GM21423 (cell line): ENCODE measurements at regions not wholly inside any gene's neighbourhood (a gene's known extent, or its start where the extent isn't known, plus 50 kb on each side); places are given as distances from the start of the nearest gene placed in this dataset.
"Not testable (repeated sequence)": the region's sequence is repeated elsewhere in the genome, so short reads cannot be mapped to it uniquely, and the experiment has no call there.

Experiments
- ATAC-seq: cut with Tn5 transposase; IDR thresholded peaks from one replicate; pipeline ENCODE4 v1.9.1; 2021; ENCODE audit warnings: mild to moderate bottlenecking, moderate library complexity; ENCODE audit not compliant: unreplicated experiment

DNA sequence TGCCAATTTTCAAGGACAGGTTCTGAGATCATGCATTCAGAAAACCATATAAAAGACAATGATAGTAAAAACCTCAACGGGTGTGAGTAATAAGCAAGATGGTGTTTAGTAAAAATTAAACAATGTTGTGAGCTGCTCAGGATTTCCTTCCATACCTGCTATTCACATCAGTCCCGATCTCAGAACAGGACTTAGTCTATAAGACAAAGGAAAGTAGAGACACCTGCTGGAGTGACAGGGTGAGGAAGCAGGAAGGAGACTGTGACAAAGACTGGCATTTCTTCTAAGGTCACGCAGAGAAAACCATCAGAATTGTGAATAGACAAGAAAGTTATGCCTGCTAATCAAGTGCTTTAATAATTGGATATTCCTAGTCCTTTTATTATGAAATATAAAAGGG lies 648.0 kb downstream of the DACH1 start:
- ATAC-seq = no peak

DNA sequence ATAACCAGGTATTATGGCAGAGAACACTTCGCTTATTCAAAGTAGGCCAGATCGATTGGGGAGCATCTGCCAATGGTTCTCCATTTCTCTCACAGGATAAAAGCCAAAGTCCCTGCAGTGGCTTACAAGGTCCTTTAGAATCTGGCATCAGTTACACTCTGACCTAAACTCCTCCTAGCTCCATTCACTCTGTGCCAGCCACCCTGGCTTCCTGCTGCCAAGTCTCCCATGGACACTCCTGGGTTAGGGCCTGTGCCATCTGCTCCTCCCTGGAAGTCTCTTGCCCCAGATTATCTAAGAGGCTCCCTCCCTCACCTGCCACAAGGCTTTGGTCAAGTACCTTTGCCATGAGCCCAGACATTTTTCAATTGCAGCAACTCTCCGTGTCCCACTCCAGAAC lies 649.2 kb downstream of the DACH1 start:
- no peak for ATAC-seq

DNA sequence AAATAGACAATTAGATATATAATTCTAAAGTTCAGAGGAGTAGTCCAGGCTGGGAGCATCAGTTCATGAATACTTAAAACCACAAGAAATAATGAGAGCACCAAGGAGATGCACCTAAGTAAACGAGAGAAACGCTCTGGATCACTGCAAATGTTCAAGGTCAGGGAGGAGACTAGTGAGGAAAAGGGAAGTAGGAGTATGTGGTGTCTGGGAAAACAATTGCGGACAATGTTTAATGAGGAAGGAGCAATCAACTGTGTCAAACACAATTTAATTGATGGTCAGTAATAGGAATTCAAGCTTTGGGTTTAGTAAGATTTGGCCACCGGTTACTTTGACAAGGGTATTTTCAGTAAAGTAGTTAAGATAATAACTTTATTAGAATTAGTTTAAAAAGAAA lies 652.2 kb downstream of the DACH1 start:
- ATAC-seq = no peak

DNA sequence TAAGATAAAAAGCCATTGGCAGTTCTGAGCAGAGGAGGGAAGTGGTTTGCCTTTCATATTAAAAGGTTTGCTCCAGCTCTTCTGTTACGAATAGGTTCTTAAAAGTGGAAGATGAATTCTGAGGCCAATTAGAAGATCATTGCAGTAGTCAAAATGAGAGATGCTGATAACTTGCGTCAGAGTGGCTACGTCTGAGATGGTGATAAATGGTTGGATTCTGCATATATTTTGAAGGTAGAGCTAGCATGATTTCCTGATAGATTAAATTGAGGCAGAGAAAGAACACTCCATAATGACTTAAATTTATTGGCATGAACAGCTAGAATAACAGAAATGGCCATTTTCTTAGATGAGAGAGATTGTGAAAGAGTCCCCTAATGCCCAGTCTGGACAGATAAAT lies 652.6 kb downstream of the DACH1 start:
- ATAC-seq = no peak

DNA sequence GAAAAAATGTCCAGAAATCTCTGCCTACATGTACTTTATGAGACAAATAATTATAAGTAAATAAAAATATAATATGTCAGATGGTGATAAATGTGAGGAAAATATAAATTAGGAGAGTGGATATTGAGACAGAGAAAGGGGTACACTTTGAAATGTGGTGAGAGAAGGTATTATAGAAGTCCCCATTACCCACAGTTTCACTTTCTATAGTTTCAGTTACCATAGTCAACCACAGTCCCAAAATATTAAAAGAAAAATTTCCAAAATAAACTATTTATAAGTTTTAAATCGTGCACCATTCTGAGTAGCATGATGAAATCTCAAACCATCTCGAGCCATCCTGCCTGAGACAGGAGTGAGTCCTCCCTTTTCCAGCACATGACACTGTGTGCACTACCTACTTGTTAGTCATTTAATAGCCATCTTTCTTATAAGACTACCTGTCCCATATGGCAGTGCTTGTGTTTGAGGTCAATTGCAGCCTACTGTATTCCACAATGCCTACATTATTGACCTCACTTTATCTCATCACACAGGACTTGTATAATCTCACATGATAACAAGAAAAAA lies 653.7 kb downstream of the DACH1 start:
- peak; percentile 48 for ATAC-seq

DNA sequence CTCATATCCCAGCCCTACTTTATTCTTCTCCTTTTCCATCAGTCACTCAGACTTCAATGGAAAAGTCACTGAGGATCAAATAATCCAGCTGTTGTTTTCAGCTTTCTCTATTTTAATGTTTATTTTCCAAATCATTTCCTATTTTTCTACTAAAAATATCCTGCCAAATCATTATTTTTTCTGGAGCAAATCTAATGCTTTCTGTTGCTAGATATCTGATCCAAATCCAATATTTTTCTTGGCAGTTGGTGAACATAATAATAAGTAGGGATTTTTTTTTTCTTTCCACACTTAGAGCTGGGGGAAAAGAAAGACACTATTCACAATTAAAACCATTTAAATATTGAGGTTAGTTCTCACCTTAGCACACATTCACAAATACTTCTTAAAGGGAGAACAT lies 656.1 kb downstream of the DACH1 start:
- ATAC-seq = no peak

DNA sequence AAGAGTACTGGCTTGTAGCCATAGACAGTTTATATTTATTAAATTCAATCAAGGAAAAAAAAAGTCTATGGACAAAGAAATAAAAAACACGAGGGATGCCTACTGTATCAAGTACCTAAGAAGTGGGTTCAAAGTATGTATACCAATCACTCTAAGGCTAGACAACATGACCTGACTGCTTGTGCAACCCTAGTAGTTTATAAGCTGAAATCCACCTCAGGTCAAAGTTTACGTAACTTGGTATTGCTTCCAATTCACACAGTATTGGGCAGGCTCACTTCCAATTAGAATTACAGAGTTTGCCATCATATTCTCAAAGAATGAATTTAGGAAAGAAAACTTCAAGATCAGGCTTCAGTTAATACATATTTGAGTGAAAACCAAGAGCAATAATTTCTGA lies 657.8 kb downstream of the DACH1 start:
- ATAC-seq = no peak

DNA sequence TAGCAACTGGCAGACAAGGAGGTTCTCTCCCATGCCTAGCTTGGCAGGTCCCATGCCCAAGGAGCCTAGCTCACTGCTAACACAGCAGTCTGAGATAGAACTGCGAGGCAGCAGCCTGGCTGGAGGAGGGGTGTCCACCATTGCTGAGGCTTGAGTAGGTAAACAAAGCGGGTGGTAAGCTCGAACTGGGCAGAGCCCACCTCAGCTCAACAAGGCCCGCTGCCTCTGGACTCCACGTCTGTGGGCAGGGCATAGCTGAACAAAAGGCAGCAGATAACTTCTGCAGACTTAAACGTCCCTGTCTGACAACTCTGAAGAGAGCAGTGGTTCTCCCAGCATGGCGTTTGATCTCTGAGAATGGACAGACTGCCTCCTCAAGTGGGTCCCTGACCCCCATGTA lies 682.4 kb downstream of the DACH1 start:
- not testable (repeated sequence) for ATAC-seq

DNA sequence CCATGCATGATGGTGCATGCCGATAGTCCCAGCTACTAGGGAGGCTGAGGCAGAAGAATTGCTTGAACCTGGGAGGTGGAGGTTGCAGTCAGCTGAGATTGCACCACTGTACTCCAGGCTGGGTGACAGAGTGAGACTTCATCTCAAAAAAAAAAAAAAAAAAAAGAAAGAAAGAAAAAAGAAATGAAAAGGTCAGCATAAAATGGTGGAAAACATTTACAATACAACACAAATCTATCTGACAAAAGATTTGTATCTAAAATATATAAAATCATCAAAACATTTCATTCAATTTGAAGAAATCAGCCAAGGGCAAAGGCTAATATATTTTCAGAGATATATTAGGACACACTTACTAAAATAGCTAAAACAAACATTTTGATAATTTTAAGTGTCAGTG lies 683.7 kb downstream of the DACH1 start:
- ATAC-seq = not testable (repeated sequence)

DNA sequence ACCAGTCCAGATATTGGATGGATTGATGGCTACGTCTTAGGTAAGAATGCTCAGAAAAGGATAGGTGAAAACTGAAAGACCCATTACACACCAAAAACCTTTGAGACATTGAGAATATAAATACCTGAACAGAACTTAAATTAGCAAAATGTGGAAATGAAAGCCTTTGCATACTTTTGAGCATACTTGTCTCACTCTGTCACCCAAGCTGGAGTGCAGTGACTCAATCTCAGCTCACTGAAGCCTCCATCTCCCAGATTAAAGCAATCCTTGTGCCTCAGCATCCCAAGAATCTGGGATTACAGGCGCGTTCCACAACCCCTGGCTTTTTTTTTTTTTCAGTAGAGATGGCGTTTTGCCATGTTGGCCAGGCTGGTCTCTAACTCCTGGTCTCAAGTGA lies 695.3 kb downstream of the DACH1 start:
- ATAC-seq = no peak

DNA sequence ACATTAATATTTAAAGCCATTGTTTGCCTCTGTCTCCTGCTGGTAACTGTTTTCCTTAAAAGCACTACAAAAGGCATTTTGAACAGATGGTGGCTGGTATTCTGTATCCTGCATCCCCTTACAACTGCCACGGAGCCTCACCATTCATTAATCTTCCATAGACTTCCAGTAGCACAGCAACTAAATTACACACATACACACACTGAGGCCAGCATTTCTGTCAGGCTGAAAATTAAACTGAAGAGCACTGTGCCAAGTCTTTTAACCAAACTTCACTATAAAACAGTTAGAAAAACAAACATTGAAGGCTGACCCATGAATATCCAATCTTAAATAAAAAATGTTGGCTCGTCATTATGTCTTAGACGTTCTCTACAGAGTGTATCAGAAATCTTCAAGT lies 697.8 kb downstream of the DACH1 start:
- ATAC-seq = no peak

DNA sequence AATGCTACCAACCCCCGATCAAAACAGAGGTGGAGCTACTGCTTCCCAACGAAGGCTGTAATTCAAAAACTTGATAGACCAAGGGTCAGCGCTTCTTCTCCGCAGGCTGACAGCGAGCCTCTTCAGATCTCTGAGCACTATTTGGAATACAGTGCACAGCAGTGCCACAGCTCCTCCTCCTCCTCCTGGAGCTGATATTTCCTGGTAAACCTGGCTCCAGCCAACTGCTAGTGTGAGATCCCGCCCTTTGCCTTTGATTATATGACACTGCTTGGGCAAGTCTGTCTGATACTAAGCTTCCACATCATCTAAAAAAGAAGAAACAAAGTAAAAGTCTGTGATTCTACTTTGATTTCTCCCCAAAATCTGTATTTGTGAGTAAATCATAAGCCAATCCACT lies 710.5 kb downstream of the DACH1 start:
- no peak for ATAC-seq

DNA sequence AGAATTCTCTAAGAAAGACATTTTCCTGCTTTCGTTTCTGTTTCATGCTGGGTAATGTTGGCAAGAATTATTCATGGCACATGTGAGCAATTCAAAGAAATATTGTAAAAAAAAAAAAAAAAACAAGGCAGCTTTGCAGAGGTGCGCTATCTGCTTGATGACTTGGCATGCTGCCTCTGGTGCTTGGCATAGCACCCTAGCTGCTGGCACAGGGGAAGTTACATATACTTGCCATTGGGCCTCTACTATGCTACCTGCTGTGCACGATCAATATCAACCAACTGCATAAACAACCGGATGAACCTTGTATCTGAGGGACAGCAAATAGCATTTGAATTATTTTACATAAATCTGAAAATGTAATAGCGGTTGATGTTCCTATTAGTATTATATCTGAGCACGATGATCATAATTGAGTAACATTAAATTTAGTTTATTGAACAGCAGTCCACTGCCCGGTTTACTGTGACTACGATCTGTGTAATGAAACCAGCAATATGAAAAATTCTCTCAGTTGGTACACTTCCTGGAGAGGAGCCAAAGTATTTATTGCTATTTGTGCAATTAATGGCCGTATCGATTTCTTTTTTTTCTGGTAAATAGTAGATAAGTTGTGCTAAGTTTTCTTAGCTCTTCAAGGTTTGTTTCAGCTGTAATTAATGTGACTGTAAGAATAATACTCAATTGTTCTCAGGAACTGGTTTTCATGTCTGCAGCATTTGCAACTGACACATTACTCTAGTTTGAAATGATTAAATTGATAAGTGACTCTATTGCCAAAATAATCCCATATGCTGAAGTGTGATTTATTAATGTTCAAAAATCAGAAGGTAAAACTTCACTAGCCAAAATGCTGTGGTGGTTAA lies 717.3 kb downstream of the DACH1 start:
- ATAC-seq = no peak

DNA sequence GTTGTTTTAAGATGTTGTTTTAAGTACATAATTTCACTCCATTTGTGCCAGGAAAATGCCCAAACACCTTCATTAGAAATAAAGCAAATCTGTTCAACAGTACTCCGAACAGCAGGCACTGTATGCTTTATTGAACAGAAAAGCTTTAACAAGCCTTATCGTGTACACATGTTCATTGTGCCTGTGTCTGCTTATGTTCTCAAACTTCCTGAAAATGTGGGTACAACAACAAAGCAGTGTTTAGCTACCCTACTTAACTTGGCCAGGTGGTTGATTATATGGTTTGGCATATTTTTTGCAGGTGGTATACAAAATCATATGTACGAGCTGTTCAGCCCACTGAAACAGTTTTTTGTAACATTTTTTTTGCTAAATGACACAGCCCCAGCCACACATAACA lies 718.0 kb downstream of the DACH1 start:
- ATAC-seq = no peak

DNA sequence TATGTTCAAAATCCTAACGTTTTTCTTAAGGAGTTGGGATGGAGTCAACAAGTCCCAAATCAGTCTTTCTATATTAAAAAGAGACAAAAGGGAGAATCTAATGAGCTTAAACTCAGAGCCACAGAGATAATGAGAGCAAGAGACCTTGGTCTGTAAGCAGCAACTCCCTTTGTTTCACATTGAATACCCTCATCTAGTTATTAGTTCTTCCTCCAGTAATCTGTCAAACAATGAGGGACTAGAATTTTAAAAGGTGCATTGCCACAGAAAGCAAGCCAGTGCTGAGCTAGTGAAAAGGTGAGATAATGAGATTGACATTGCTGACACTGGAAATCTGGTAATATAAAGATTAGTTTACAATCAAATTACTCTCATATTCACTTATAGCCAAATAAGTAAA lies 718.6 kb downstream of the DACH1 start:
- no peak for ATAC-seq

DNA sequence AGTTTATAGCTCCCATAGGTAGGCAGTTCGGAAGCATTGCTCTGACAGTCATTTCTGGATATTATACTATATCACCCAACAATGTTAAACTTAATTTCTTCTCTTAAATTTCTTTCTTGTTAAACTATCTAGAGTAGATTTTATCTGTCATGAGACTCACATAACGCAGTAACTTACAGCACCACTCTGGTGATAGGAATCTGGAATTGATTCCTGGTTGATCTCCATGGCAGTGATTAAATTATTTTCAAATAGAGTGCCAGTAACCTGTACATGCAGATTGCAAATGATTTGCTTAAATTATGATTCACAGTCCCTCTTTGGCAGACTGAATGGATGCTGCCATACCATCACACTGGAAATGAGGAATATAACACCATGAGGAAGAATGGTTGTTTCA lies 722.1 kb downstream of the DACH1 start:
- ATAC-seq = no peak

DNA sequence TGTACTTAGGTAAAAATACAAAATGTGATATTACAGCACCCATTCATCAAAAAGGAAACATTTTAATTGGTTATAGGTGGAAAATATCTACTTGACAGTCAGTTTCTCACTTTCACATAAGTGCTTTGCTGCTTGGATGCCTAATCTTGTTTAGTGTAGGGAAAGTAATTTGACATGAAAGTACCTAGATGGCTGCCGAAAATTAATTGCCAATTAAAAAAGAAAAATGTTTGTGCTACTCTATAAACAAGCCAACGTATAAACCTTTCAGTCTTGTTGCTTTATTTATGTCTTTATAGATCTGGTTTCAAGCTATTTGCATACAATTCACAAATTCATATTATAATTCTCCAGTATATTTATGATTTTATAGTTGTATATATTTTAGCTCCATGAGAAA lies 729.9 kb downstream of the DACH1 start:
- ATAC-seq = no peak

DNA sequence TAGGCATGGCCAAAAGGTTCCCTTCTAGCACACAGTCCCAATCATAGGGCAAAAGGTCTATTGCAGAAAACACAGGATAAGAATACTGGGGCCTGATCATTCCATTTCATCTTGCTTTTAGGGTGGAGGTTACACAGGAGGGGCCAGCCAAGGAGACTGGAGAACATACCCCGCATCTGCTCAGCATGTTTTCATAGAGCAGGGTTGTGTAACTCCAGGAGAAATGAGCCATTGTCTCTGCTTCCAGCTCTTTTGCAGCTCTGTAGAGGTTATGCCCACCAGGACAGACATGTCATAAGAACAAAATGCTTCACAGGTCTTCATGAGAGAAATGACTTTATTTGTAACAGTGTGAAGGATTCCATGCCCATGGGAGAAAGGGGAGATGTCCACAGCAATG lies 742.8 kb downstream of the DACH1 start:
- no peak for ATAC-seq

DNA sequence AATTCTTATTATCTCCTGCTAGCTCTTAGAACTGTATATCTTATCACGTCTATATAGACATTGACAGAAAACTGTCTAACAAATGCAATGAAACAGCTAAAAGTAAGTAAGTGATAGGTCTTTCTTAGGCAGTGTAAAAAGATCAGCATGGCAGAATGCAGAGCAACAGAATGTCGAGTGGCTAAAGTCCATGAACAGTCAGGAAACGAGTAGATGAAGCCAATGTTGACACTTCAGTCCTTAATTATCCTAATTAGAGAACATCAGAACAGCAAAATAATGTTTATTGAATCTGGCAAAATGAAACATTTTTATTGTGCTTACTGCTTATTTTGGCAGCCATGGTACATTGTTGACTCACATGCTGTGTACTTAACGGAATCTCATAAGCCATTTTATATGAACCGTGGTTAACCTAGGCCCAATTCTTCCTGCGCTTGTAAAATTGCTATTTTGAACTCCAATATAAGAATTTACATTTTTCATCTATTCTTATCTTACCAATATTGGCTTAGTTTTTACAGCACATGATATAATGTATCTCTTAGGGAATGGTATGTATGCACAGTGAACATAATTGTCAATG lies 748.1 kb downstream of the DACH1 start:
- ATAC-seq = no peak

DNA sequence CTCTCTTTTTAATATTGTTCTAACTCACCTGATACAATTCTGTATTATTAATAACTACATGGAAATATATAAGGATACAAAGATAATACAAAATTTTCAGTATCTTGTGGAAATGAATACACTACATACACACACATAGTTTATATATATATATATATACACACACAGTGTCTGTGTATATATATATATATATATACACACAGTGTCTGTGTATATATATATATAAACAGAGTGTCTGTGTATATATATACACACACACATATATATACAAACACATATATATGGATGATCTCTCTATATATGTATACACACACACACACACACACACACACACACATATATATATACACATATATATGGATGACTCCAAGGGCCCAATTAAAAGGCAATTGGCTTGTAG lies 749.1 kb downstream of the DACH1 start:
- ATAC-seq = no peak

DNA sequence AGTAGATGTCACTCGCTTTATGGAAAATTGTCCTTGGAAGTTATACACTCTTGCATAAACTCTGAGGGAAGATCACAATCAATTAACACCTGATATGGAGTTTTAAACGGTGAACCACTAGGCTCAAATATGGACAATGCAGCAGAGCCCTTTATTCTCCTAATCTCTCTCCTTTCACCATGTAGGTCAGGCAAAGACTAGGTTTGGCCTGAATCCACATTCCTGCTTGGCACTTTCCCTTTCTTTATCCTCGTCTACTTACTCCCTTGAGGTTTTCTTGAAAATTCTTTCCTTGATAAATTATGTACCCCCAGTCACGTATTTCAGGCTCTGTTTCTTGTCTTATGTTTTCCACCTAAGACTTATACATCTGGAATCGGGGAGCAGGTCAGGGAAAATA lies 751.7 kb downstream of the DACH1 start:
- no peak for ATAC-seq

DNA sequence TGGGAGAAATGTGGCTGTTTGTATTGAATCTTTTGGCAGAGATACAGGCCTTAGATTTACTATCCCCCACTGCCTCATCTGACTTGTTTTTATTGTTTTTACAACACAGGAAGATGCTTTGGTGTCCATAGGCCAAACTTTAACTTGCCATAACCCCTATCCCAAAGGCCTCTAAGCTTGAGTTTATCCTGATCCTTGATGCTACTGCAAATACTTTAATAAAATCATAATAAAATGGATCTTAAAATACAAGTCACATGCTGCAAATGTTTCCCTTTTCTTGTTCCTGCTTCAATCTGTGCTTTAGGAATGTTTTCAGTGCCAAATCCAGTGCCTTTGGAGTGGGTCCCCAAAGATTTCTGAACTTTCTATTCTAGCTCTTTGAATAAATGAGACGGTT lies 770.6 kb downstream of the DACH1 start:
- no peak for ATAC-seq
